SK-N-SH treated with all-trans-retinoic acid at 6 μM for 48 hours (cell line): ENCODE measurements at regions not wholly inside any gene's neighbourhood (a gene's known extent, or its start where the extent isn't known, plus 50 kb on each side); places are given as distances from the start of the nearest gene placed in this dataset.

Experiments used
- ATAC-seq: fragments of 200-7000 bp; cut with Tn5 transposase; 3 replicates; pipeline ENCODE4 v1.9.1; 2020; ENCODE audit warnings: mild to moderate bottlenecking, moderate library complexity
- ARNTL ChIP-seq: fragments of 450-650 bp; formaldehyde crosslinking; IDR thresholded peaks from 2 replicates; pipeline ENCODE4 v1.5.0; 2020; ENCODE audit warnings: low read depth, mild to moderate bottlenecking, moderate library complexity, borderline replicate concordance
- BACH2 ChIP-seq: fragments of 250-450 bp; sonication (Bioruptor Pico); IDR thresholded peaks from 2 replicates; pipeline ENCODE4 v1.9.0; 2021; ENCODE audit warnings: mild to moderate bottlenecking, borderline replicate concordance
- CREB5 ChIP-seq: fragments of 250-450 bp; sonication (Bioruptor Pico); IDR thresholded peaks from 2 replicates; pipeline ENCODE4 v1.5.1; 2020; ENCODE audit warnings: low read depth, mild to moderate bottlenecking, moderate library complexity
- CSDC2 ChIP-seq: fragments of 250-450 bp; sonication (Bioruptor Pico); IDR thresholded peaks from 2 replicates; pipeline ENCODE4 v1.5.0; 2020; ENCODE audit warnings: mild to moderate bottlenecking, moderate library complexity
- CSRNP3 ChIP-seq: fragments of 250-450 bp; sonication (Bioruptor Pico); IDR thresholded peaks from 2 replicates; pipeline ENCODE4 v1.5.1; 2021; ENCODE audit warnings: mild to moderate bottlenecking, moderate library complexity
- ESRRG ChIP-seq: fragments of 250-450 bp; sonication (Bioruptor Pico); IDR thresholded peaks from 2 replicates; pipeline ENCODE4 v1.6.1; 2021; ENCODE audit warnings: mild to moderate bottlenecking
- GLIS3 ChIP-seq: fragments of 250-450 bp; sonication (Bioruptor Pico); IDR thresholded peaks from 2 replicates; pipeline ENCODE4 v1.5.0; 2020; ENCODE audit warnings: mild to moderate bottlenecking, moderate library complexity
- ISL1 ChIP-seq: fragments of 250-450 bp; sonication (Bioruptor Pico); IDR thresholded peaks from 2 replicates; pipeline ENCODE4 v2.1.2; 2022; ENCODE audit warnings: mild to moderate bottlenecking, moderate library complexity
- OSR1 ChIP-seq: fragments of 250-450 bp; sonication (Bioruptor Pico); IDR thresholded peaks from 2 replicates; pipeline ENCODE4 v1.8.0; 2022; ENCODE audit warnings: moderate library complexity, mild to moderate bottlenecking, inconsistent platforms
- POU6F1 ChIP-seq: fragments of 250-450 bp; sonication (Bioruptor Pico); IDR thresholded peaks from 2 replicates; pipeline ENCODE4 v1.8.0; 2021; ENCODE audit warnings: low read depth, mild to moderate bottlenecking, moderate library complexity, borderline replicate concordance
- PPARA ChIP-seq: fragments of 250-450 bp; sonication (Bioruptor Pico); IDR thresholded peaks from 2 replicates; pipeline ENCODE4 v1.5.0; 2020; ENCODE audit warnings: mild to moderate bottlenecking, borderline replicate concordance
- RARB ChIP-seq: fragments of 250-450 bp; sonication (Bioruptor Pico); IDR thresholded peaks from 2 replicates; pipeline ENCODE4 v1.8.0; 2021; ENCODE audit warnings: mild to moderate bottlenecking, moderate library complexity
- SNAI2 ChIP-seq: fragments of 250-450 bp; sonication (Bioruptor Pico); IDR thresholded peaks from 2 replicates; pipeline ENCODE4 v1.5.0; 2020; ENCODE audit warnings: mild to moderate bottlenecking, moderate library complexity
- TCF4 ChIP-seq: fragments of 250-450 bp; sonication (Bioruptor Pico); IDR thresholded peaks from 2 replicates; pipeline ENCODE4 v1.8.0; 2021; ENCODE audit warnings: mild to moderate bottlenecking, moderate library complexity, borderline replicate concordance
- TOX ChIP-seq: fragments of 250-450 bp; sonication (Bioruptor Pico); IDR thresholded peaks from 2 replicates; pipeline ENCODE4 v1.8.0; 2021; ENCODE audit warnings: mild to moderate bottlenecking, moderate library complexity, borderline replicate concordance
- TSHZ2 ChIP-seq: fragments of 250-450 bp; sonication (Bioruptor Pico); IDR thresholded peaks from 2 replicates; pipeline ENCODE4 v1.5.0; 2020; ENCODE audit warnings: mild to moderate bottlenecking, moderate library complexity
- ZC3H10 ChIP-seq: fragments of 250-450 bp; sonication (Bioruptor Pico); IDR thresholded peaks from 2 replicates; pipeline ENCODE4 v1.5.1; 2021; ENCODE audit warnings: mild to moderate bottlenecking, moderate library complexity
- ZFP3 ChIP-seq: fragments of 250-450 bp; sonication (Bioruptor Pico); IDR thresholded peaks from 2 replicates; pipeline ENCODE4 v1.5.0; 2020; ENCODE audit warnings: mild to moderate bottlenecking, moderate library complexity
- ZFP30 ChIP-seq: fragments of 450-650 bp; formaldehyde crosslinking; IDR thresholded peaks from 2 replicates; pipeline ENCODE4 v1.5.0; 2022; ENCODE audit warnings: mild to moderate bottlenecking, moderate library complexity
- ZNF565 ChIP-seq: fragments of 450-650 bp; formaldehyde crosslinking; conservative IDR thresholded peaks from 2 replicates; pipeline ENCODE4 v1.5.0; 2020; ENCODE audit warnings: low read depth, mild to moderate bottlenecking, moderate library complexity
- ZNF70 ChIP-seq: fragments of 450-650 bp; formaldehyde crosslinking; IDR thresholded peaks from 2 replicates; pipeline ENCODE4 v1.5.0; 2020; ENCODE audit warnings: mild to moderate bottlenecking, moderate library complexity

GRCh38 chr5:82885627-82886389 is 191.4 kb downstream of the TMEM167A start:
- TF ChIP-seq ZC3H10 (no peak), OSR1 (no peak)
- ATAC-seq = no peak

GRCh38 chr5:82884821-82885471 is 192.2 kb downstream of the TMEM167A start:
- TF ChIP-seq CSDC2 (CRISPR knock-in tag) (no peak), ARNTL (CRISPR knock-in tag) (no peak), TOX (CRISPR knock-in tag) (no peak), ZNF565 (CRISPR knock-in tag) (no peak), BACH2 (CRISPR knock-in tag) (no peak), CSRNP3 (CRISPR knock-in tag) (no peak), ZFP30 (CRISPR knock-in tag) (no peak), ESRRG (CRISPR knock-in tag) (no peak)

GRCh38 chr5:82882316-82882715 is 194.9 kb downstream of the TMEM167A start:
- ATAC-seq = no peak
- TF ChIP-seq ZNF70 (CRISPR knock-in tag) (no peak), SNAI2 (CRISPR knock-in tag) (no peak), BACH2 (CRISPR knock-in tag) (no peak), TSHZ2 (CRISPR knock-in tag) (no peak), OSR1 (no peak), POU6F1 (CRISPR knock-in tag) (no peak), CREB5 (CRISPR knock-in tag) (no peak), ESRRG (CRISPR knock-in tag) (no peak), ARNTL (CRISPR knock-in tag) (no peak), ZNF565 (CRISPR knock-in tag) (no peak)

More at GRCh38 chr5:82884821-82885471, 192.2 kb downstream of the TMEM167A start:
- no peak for ATAC-seq

GRCh38 chr5:82881571-82882174 is 195.5 kb downstream of the TMEM167A start:
- ATAC-seq = no peak
- no peak for TF ChIP-seq ZC3H10
- TF ChIP-seq PPARA = no peak
- no peak for TF ChIP-seq GLIS3 (CRISPR knock-in tag)
- no peak for TF ChIP-seq OSR1
- TF ChIP-seq ISL1 (CRISPR knock-in tag) = no peak
- no peak for TF ChIP-seq ZNF565 (CRISPR knock-in tag)
- no peak for TF ChIP-seq CSDC2 (CRISPR knock-in tag)
- no peak for TF ChIP-seq ZNF70 (CRISPR knock-in tag)
- TF ChIP-seq SNAI2 (CRISPR knock-in tag) = no peak
- TF ChIP-seq ZFP3 (CRISPR knock-in tag) = no peak
- TF ChIP-seq ARNTL (CRISPR knock-in tag) = no peak
- no peak for TF ChIP-seq ESRRG (CRISPR knock-in tag)
- no peak for TF ChIP-seq TCF4 (CRISPR knock-in tag)
- TF ChIP-seq ZFP30 (CRISPR knock-in tag) = no peak
- TF ChIP-seq RARB (CRISPR knock-in tag) = no peak
- no peak for TF ChIP-seq POU6F1 (CRISPR knock-in tag)
- TF ChIP-seq CSRNP3 (CRISPR knock-in tag) = no peak
- no peak for TF ChIP-seq TOX (CRISPR knock-in tag)
